HepG2 (cell line): ENCODE measurements at regions not wholly inside any gene's neighbourhood (a gene's known extent, or its start where the extent isn't known, plus 50 kb on each side); places are given as distances from the start of the nearest gene placed in this dataset.
A peak's percentile ranks its signal among the peaks of the same experiment; 100 is the strongest.

Experiments
- ATAC-seq: fragments of 200-7000 bp; cut with Tn5 transposase; 3 replicates; pipeline ENCODE4 v1.9.1; 2020; ENCODE audit warnings: mild to moderate bottlenecking, moderate library complexity
- BruUV-seq: library from RNA; stranded (reverse); fragments of 400-500 nt; replicated peaks from 2 replicates; lab custom pipeline; 2021; lab: Mats Ljungman, UMichigan
- CTCF ChIA-PET: fragments of 300-600 bp; formaldehyde crosslinking; extraction: SDS; loops from one replicate; lab custom pipeline; 2021; ENCODE audit warnings: low total read pairs, inconsistent platforms, low intra/inter-chr PET ratio; lab: Yijun Ruan, JAX
- POLR2A ChIA-PET: fragments of 350-600 bp; sonication (Branson Sonifier 250); formaldehyde crosslinking; loops from one replicate; lab custom pipeline; 2020; ENCODE audit warnings: antibody characterized with exemption, inconsistent platforms; lab: Yijun Ruan, JAX
- DNase-seq: peaks from one replicate; pipeline ENCODE4 v3.0.0-alpha.2; 2015; ENCODE audit warnings: low spot score
- FAIRE-seq: peaks from 3 replicates; lab custom pipeline; 2011; peaks lifted over from hg19 to GRCh38; lab: Jason Lieb, UNC
- H2AFZ ChIP-seq: one replicate; pipeline ENCODE4 v1.6.1; 2011; ENCODE audit warnings: low read length, inconsistent platforms
- H3K27ac ChIP-seq: fragments of 300-600 bp; 3 replicates; pipeline ENCODE4 v1.8.0; 2011; ENCODE audit warnings: mixed run types, mild to moderate bottlenecking, mixed read lengths, low read length, inconsistent platforms; ENCODE audit not compliant: insufficient read depth; ENCODE audit errors: extremely low read length
- H3K27me3 ChIP-seq, 2 experiments: fragments of 200-600 bp in 1 of 2; 2 replicates in 1 of 2; 3 replicates in 1 of 2; pipeline versions ENCODE4 v1.6.0 to v1.8.0; 2011; ENCODE audit warnings: low read length in 2 of 2, mild to moderate bottlenecking in 2 of 2, moderate library complexity in 2 of 2, inconsistent platforms in 1 of 2; ENCODE audit not compliant: insufficient read depth in 2 of 2, control insufficient read depth in 1 of 2
- H3K36me3 ChIP-seq, 2 experiments: fragments of 200-600 bp in 1 of 2; replicated peaks in 1 of 2; 2 replicates in 1 of 2; 3 replicates in 1 of 2; pipeline versions ENCODE4 v1.5.1 to v1.8.0; 2011; ENCODE audit warnings: low read length in 2 of 2, inconsistent platforms in 1 of 2; ENCODE audit not compliant: insufficient read depth in 2 of 2, control insufficient read depth in 1 of 2
- H3K4me1 ChIP-seq: 2 replicates; pipeline ENCODE4 v1.5.1; 2012; ENCODE audit warnings: low read length, inconsistent platforms; ENCODE audit not compliant: insufficient read depth
- H3K4me2 ChIP-seq: 2 replicates; pipeline ENCODE4 v1.6.0; 2011; ENCODE audit warnings: low read depth, low read length, inconsistent platforms
- H3K4me3 ChIP-seq, 3 experiments: fragments of 200-600 bp in 1 of 3; sonication (generic), shearing (Covaris generic) in 1 of 3; replicated peaks in 1 of 3; 2 replicates each; pipeline ENCODE4 v1.5.1; 2011 to 2016; ENCODE audit warnings: low read length in 3 of 3, inconsistent platforms in 2 of 3, low read depth in 2 of 3, mild to moderate bottlenecking in 2 of 3, control low read depth in 1 of 3, mixed read lengths in 1 of 3; ENCODE audit not compliant: insufficient read depth in 1 of 3
- H3K79me2 ChIP-seq: one replicate; pipeline ENCODE4 v1.6.1; 2011; ENCODE audit warnings: low read length, inconsistent platforms; ENCODE audit not compliant: insufficient read depth
- H3K9ac ChIP-seq: 2 replicates; pipeline ENCODE4 v1.6.0; 2011; ENCODE audit warnings: mild to moderate bottlenecking, low read depth, low read length, inconsistent platforms; ENCODE audit not compliant: insufficient read depth
- H3K9me3 ChIP-seq: 2 replicates; pipeline ENCODE4 v1.5.1; 2012; ENCODE audit warnings: mild to moderate bottlenecking, low read length
- H4K20me1 ChIP-seq: 2 replicates; pipeline ENCODE4 v1.6.0; 2011; ENCODE audit warnings: inconsistent platforms, mild to moderate bottlenecking, low read length, moderate library complexity; ENCODE audit not compliant: insufficient read depth
- HOMEZ ChIP-seq: IDR thresholded peaks from 2 replicates; pipeline ENCODE4 v1.6.1; 2016; ENCODE audit warnings: low read depth
- ZNF142 ChIP-seq: sonication (generic); formaldehyde crosslinking; IDR thresholded peaks from 2 replicates; pipeline ENCODE4 v1.4.0; 2020; ENCODE audit warnings: missing genetic modification reagents
- ZNF264 ChIP-seq: sonication (generic); formaldehyde crosslinking; IDR thresholded peaks from 2 replicates; pipeline ENCODE4 v1.4.0; 2020; ENCODE audit warnings: missing genetic modification reagents
- WGBS: methylation state at CpG from one replicate; pipeline ENCODE4 v1.1.6; 2017; ENCODE audit warnings: low lambda C conversion rate; 5-methylcytosine and 5-hydroxymethylcytosine counted together
- in situ Hi-C: cut with HindIII; loops from 2 replicates; pipeline ENCODE4 v1.10.0; 2017; ENCODE audit warnings: low pct_unique_long_range_greater_than_20kb; ENCODE audit not compliant: extremely low pct_ligation_motif_present
- intact Hi-C: fragments of 100-400 bp; cut with micrococcal nuclease; formaldehyde crosslinking; loops from one replicate; pipeline ENCODE4 v1.10.0; 2022; ENCODE audit not compliant: unreplicated experiment

GRCh38 chr3:171936191-171936841, 93.2 kb downstream of the TMEM212 start:
- intact Hi-C loops (loop anchor here (5.0 kb wide), 1 partner anchor 101 kb away; the partner anchor contains the start of gene FNDC3B), in situ Hi-C loops (no loop called here)
- no peaks in the 10 kb centered on the region for H3K9me3 ChIP-seq
- no peaks in the 10 kb centered on the region for H3K36me3 ChIP-seq
- ATAC-seq (no peak), DNase-seq (no peak), FAIRE-seq (no peak)
- TF ChIP-seq HOMEZ (CRISPR knock-in tag) (0 out of 2 replicates have a peak, but pooled peaks have one; percentile 46), ZNF264 (peak; percentile 99), ZNF142 (CRISPR knock-in tag) (no peak)
- no peaks in the 10 kb centered on the region for H3K27me3 ChIP-seq
- no peak overlapping the region for H3K27ac ChIP-seq
- peaks cover 47% of the 10 kb centered on the region for H3K4me1 ChIP-seq
- POLR2A ChIA-PET: no interaction called here
- over 99% methylated on average over 6 of the region's 6 CpGs for WGBS
- H3K9ac ChIP-seq: no peak overlapping the region
- no peak overlapping the region for H3K4me3 ChIP-seq
- H2AFZ ChIP-seq: peak overlapping the region; percentile 8
- no peaks in the 10 kb centered on the region for H4K20me1 ChIP-seq
- H3K79me2 ChIP-seq: no peaks in the 10 kb centered on the region
- CTCF ChIA-PET: no interaction called here
- BruUV-seq: no TSS peak
- no peak overlapping the region for H3K4me2 ChIP-seq
